Activated CD4-positive, alpha-beta T cell treated with anti-CD3 and anti-CD28 coated beads for 4 hours (primary cell): ENCODE measurements at regions not wholly inside any gene's neighbourhood (a gene's known extent, or its start where the extent isn't known, plus 50 kb on each side); places are given as distances from the start of the nearest gene placed in this dataset.
"Not testable (repeated sequence)": the region's sequence is repeated elsewhere in the genome, so short reads cannot be mapped to it uniquely, and the experiment has no call there.

ENCODE experiments used
- DNase-seq, 2 donors: peaks; one replicate each; pipeline ENCODE4 v3.0.0-alpha.2; 2020

GRCh38 chr3:20608054-20608738 is 422.2 kb upstream of the SGO1 start:
- no peak for DNase-seq

DNA sequence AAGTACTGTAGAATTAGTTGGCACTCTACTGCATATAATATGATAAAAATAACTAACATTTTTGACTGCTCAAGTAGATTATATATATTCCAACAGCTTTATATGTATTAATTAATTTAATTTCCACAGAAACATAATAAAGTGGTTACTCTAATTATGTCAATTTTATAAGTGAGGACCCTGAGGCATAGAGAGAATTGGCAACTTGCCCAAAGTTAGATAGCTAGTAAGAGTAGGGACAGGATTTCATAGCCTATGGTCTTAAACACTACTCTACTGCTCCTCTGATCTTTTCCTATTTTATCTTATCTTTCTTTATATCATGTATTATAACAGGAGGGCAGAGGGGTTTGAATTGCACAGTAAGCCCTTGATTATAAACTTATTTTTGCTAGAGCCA is 418.7 kb upstream of the SGO1 start:
- DNase-seq: no peak

GRCh38 chr3:20589275-20589674 is 403.3 kb upstream of the SGO1 start:
- DNase-seq: no peak

DNA sequence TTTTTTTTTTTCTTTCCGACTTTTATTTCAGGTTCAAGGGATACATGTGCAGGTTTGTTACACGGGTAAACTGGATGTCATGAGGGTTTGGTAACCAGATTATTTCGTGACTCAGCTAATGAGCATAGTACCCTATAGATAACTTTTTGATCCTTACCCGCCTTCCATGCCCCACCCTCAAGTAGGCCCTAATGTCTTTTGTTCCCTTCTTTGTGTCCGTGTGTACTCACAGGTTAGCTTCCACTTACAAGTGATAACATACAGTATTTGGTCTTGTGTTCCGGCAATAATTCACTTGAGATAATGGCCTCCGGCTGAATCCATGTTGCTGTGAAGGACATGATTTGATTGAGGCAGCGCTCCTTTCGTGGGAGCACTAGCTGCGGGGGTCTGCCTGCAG is 402.8 kb upstream of the SGO1 start:
- no peak for DNase-seq

DNA sequence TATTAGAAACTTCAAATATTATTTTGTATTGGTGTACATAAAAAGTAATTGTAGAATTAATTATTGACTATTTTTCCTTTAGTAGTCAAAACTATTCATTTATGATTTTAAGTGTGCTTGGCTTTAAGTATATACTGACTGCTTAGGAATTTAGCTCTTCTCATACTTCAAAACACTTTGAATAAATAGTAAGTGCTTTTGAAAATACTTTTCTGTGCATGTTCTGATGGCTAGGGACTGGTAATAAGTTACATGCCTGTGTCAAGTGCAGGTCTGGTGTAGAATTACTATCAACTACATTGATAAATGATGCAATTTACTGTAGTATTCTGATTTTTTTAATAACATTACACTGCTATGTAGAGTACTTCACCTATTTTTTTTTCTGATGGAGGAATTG is 397.6 kb upstream of the SGO1 start:
- no peak for DNase-seq

GRCh38 chr3:20576228-20576627 is 390.2 kb upstream of the SGO1 start:
- DNase-seq: no peak

GRCh38 chr3:20575146-20575545 is 389.1 kb upstream of the SGO1 start:
- no peak for DNase-seq

GRCh38 chr3:20574746-20575145 is 388.7 kb upstream of the SGO1 start:
- no peak for DNase-seq

DNA sequence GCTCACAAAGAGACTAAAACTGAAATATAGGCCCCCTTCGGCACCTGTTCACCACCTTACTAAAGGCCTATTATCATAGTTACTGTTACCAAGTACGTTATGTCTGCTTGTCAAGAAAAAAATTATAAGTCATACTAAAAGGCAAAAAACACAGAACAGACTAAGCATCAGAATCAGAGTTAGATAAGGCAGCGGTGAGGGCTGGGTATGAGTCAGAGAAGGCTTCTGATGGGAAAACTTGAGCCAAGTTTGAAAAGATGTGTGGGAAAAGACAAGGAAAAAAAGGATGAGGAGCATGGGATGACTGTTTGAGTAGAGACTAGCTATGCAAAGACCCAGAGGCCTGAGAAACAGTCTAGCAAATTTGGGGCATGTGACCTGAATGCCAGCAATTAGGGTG is 387.2 kb upstream of the SGO1 start:
- DNase-seq: no peak

GRCh38 chr3:20572473-20572872 is 386.5 kb upstream of the SGO1 start:
- DNase-seq: no peak

DNA sequence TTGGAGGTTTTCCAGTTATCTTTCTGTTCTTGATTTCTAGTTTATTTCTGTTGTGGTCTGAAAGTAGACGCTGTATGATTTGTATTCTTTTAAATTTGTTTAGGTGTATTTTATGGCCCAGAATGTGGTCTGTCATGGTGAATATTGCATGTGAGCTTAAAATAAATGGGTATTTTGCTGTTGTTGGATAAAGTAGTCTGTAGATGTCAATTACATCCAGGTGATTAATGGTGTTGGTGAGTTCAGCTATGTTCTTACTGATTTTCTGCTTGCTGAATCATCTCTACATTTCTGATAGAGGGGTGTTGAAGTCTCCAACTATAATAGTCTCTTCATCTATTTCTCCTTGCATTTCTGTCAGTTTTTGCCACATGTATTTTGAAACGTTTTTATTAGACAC is 383.3 kb upstream of the SGO1 start:
- no peak for DNase-seq

DNA sequence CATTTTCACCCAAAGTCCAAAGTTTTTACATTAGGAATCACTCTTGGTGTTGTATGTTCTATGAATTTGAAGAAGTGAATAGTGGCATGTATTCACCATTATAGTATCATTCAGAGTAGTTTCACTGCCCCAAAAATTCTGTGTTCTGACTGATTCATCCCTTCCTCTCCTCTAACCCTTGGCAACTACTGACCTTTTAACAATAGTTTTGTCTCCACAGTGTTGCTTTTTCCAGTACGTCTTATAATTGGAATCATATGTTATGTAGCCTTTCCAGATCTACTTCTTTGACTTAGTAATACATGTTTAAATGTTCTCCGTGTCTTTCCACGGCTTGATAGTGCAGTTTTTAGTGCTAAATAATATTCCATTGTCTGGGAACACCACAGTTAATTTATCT is 379.0 kb upstream of the SGO1 start:
- no peak for DNase-seq

- no peak for DNase-seq
Measured at GRCh38 chr3:20563985-20564384, 378.0 kb upstream of the SGO1 start.

GRCh38 chr3:20563251-20563650 is 377.2 kb upstream of the SGO1 start:
- no peak for DNase-seq

- no peak for DNase-seq
Measured at GRCh38 chr3:20561166-20561565, 375.2 kb upstream of the SGO1 start.

GRCh38 chr3:20560446-20560845 is 374.4 kb upstream of the SGO1 start:
- DNase-seq: not testable (repeated sequence)

DNA sequence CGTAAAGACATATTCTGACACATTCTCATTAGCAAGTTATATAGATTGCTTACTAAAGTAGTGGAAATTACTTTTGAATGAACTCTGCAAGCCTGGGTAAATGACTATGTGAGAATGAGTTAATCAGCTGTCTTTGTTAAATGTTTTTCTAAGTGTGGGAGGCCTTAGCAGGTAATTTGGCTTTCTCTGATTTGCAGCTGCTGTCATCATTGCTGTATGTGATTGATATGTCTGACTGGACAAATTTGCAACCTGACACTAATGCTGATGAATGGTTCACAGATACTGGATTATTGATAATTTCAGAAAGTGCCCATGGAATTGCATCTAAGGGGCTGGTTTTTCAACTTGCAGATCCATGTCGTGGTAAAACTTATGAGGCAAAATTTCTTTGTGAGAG is 372.2 kb upstream of the SGO1 start:
- no peak for DNase-seq

- DNase-seq: no peak
Measured at GRCh38 chr3:20556661-20557060, 370.7 kb upstream of the SGO1 start.

GRCh38 chr3:20552605-20553275 is 366.7 kb upstream of the SGO1 start:
- no peak for DNase-seq

DNA sequence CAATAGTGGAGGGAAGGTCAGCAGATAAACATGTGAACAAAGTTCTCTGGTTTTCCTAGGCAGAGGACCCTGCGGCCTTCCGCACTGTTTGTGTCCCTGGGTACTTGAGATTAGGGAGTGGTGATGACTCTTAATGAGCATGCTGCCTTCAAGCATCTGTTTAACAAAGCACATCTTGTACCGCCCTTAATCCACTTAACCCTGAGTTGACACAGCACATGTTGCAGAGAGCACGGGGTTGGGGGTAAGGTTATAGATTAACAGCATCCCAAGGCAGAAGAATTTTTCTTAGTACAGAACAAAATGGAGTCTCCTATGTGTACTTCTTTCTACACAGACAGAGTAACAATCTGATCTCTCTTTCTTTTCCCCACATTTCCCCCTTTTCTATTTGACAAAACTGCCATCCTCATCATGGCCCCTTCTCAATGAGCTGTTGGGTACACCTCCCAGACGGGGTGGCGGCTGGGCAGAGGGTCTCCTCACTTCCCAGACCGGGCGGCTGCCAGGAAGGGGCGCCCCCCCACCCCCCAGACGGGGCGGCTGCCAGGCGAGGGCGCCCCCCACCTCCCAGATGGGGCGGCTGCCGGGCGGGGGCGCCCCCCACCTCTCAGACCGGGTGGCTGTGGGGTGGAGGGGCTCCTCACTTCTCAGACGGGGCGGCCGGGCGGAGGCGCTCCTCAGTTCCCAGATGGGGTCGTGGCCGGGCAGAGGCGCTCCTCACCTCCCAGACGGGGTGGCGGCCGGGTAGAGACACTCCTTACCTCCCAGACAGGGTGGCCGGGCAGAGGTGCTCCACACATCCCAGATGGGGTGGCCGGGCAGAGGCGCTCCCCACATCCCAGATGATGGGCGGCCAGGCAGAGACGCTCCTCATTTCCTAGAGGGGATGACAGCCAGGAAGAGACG is 361.6 kb upstream of the SGO1 start:
- not testable (repeated sequence) for DNase-seq

DNA sequence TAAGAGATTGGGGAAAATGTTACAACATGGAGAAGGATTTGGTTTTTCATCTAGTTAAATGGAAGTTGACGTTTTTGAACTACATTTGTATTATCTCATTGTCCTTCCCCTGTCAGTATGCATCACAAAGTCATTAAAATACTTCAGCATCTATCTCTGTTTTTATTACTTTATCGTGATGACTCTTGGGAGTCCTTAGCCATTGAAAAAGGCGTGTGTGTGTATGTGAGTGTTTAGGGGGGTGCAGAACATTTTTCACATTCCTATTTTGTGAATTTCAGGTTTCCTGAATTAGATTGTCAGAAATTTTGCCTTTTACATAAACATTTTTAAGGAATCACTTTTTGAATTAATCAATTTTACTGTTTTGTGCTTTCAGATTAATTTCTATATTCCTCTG is 360.6 kb upstream of the SGO1 start:
- DNase-seq: no peak

- no peak for DNase-seq
Measured at GRCh38 chr3:20543535-20544226, 357.7 kb upstream of the SGO1 start.

- DNase-seq: no peak
Measured at GRCh38 chr3:20540066-20540465, 354.1 kb upstream of the SGO1 start.
